ENCODE measurements at regions not wholly inside any gene's neighbourhood (a gene's known extent, or its start where the extent isn't known, plus 50 kb on each side); places are given as distances from the start of the nearest gene placed in this dataset.

GRCh38 chr11:126118806-126119205, 56.1 kb upstream of the CDON start:
- CTCF ChIA-PET = no interaction called here
- Histone ChIP-seq H3K27me3 (ENCODE audit: control insufficient read depth in 2 of 2, insufficient read depth in 2 of 2, low read length in 2 of 2) (no peaks in the 10 kb centered on the region), H3K9me3 (replicated peaks; ENCODE audit: control insufficient read depth, insufficient read depth, low read length) (no peaks in the 10 kb centered on the region), H3K79me2 (ENCODE audit: control insufficient read depth, insufficient read depth, low read length) (no peaks in the 10 kb centered on the region), H3K9me1 (replicated peaks; ENCODE audit: control insufficient read depth, extremely low read depth, insufficient read depth, low read length) (no peaks in the 10 kb centered on the region), H3K9ac (replicated peaks; ENCODE audit: extremely low read depth, insufficient read depth, low read length) (no peak overlapping the region), H2AFZ (ENCODE audit: low read depth, low read length) (no peak overlapping the region), H4K20me1 (replicated peaks; ENCODE audit: control insufficient read depth, extremely low read depth, insufficient read depth, low read length) (no peaks in the 10 kb centered on the region), H3K4me1 (ENCODE audit: control insufficient read depth, extremely low read depth, insufficient read depth, low read length) (no peaks in the 10 kb centered on the region), H3K36me3 (ENCODE audit: control insufficient read depth in 2 of 2, extremely low read depth in 1 of 2, insufficient read depth in 2 of 2, low read length in 2 of 2) (no peaks in the 10 kb centered on the region), H3K27ac (ENCODE audit: insufficient read depth, low read depth, low read length) (no peak overlapping the region), H3K4me2 (ENCODE audit: insufficient read depth, low read length) (no peak overlapping the region), H3K4me3 (replicated peaks in 1 of 3; ENCODE audit: insufficient read depth in 1 of 3, low read depth in 1 of 3, low read length in 3 of 3) (no peak overlapping the region)
- dilution Hi-C loops (cut with MboI; ENCODE audit: extremely low pct_ligation_motif_present, low sequenced_read_pairs) (no loop called here), intact Hi-C loops (cut with micrococcal nuclease) (no loop called here)
- no peak for FAIRE-seq
- no peak for DNase-seq (ENCODE audit: low read depth, low spot score)
- TF ChIP-seq CTCF (IDR thresholded peaks at IDR 0.05; ENCODE audit: extremely low read depth in 1 of 2, insufficient read depth in 1 of 2, low read depth in 1 of 2, low read length in 2 of 2) (no peak), POLR2AphosphoS5 (IDR thresholded peaks at IDR 0.05; ENCODE audit: insufficient read depth, low read depth, low read length) (no peak), GATA2 (IDR thresholded peaks at IDR 0.05; ENCODE audit: insufficient read depth, insufficient read length, low read depth, low read length) (no peak), EZH2 (IDR thresholded peaks at IDR 0.05; ENCODE audit: borderline replicate concordance, low read depth, low read length, severe bottlenecking) (no peak), JUN (IDR thresholded peaks at IDR 0.05; ENCODE audit: borderline replicate concordance, insufficient read depth, insufficient read length, low read depth) (no peak), MAX (IDR thresholded peaks at IDR 0.05; ENCODE audit: insufficient read depth, insufficient read length) (no peak), FOS (IDR thresholded peaks at IDR 0.05; ENCODE audit: borderline replicate concordance, insufficient read depth, low read length) (no peak), POLR2A (IDR thresholded peaks at IDR 0.05; ENCODE audit: low read depth, low read length) (no peak), MYC (IDR thresholded peaks at IDR 0.05; ENCODE audit: low read depth, low read length) (no peak)
- BruUV-seq (replicated peaks) = no TSS peak
- POLR2A ChIA-PET = no interaction called here
